GM21367 (cell line): ENCODE measurements at regions not wholly inside any gene's neighbourhood (a gene's known extent, or its start where the extent isn't known, plus 50 kb on each side); places are given as distances from the start of the nearest gene placed in this dataset.
"Not testable (repeated sequence)": the region's sequence is repeated elsewhere in the genome, so short reads cannot be mapped to it uniquely, and the experiment has no call there.

Experiments used
- ATAC-seq: cut with Tn5 transposase; IDR thresholded peaks from one replicate; pipeline ENCODE4 v1.9.1; 2021; ENCODE audit not compliant: unreplicated experiment

- ATAC-seq = no peak
Measured at GRCh38 chr3:20572473-20572872, 386.5 kb upstream of the SGO1 start.

- ATAC-seq = no peak
Measured at GRCh38 chr3:20569310-20569709, 383.3 kb upstream of the SGO1 start.

- no peak for ATAC-seq
Measured at GRCh38 chr3:20564966-20565365, 379.0 kb upstream of the SGO1 start.

GRCh38 chr3:20563985-20564384, 378.0 kb upstream of the SGO1 start:
- ATAC-seq = no peak

GRCh38 chr3:20563251-20563650, 377.2 kb upstream of the SGO1 start:
- no peak for ATAC-seq

DNA sequence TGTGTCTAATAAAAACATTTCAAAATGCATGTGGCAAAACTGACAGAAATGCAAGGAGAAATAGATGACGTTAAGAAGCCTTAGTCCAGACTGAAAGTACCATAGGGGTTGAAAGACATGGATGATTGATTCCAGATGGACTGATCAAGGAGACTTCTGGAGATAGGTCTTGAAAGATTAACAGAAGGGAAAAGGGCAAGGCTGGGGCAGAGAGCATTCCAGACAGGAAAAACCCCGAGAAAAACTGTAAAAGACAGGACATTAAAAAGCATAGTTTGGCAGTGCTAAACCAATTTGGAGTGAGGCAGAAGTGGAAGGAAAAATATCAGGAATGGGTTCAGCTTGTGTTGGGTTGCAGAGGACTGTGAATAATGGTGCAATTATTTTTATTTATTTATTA, 375.2 kb upstream of the SGO1 start:
- ATAC-seq = no peak

DNA sequence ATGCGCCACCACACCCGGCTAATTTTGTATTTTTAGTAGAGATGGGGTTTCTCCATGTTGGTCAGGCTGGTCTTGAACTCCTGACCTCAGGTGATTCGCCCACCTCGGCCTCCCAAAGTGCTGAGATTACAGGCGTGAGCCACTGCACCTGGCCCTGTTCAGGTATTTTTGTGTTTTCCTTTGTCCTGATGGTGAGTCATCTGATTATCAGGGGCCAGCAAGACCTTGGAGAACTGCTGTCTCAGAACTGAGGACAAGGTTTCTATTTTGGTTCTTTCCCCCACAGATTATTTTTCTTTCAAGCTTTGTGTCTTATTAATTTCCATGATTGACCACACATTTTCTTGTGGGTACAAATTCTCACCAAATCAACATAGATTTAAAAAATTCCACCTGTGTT, 374.4 kb upstream of the SGO1 start:
- ATAC-seq = not testable (repeated sequence)

GRCh38 chr3:20558161-20558560, 372.2 kb upstream of the SGO1 start:
- ATAC-seq = no peak

DNA sequence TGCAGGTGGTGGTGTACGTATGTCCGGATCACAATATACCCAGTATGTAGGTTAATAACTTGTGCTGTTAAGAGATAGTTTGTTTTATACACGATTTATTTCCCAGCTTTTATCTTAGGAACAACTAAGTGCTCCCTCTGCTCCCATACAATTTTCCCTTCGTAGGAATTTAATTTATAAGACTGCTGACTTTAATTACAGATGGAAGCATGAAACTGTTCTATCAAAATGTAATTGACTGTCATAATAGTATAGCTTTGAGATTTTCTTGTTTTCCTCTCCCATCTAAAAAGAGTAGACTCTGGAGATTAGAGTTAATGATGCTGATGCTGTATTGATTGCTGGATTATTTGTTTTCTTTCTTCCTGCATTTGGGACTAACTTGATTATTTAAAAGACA, 370.7 kb upstream of the SGO1 start:
- no peak for ATAC-seq

- no peak for ATAC-seq
Measured at GRCh38 chr3:20552605-20553275, 366.7 kb upstream of the SGO1 start.

DNA sequence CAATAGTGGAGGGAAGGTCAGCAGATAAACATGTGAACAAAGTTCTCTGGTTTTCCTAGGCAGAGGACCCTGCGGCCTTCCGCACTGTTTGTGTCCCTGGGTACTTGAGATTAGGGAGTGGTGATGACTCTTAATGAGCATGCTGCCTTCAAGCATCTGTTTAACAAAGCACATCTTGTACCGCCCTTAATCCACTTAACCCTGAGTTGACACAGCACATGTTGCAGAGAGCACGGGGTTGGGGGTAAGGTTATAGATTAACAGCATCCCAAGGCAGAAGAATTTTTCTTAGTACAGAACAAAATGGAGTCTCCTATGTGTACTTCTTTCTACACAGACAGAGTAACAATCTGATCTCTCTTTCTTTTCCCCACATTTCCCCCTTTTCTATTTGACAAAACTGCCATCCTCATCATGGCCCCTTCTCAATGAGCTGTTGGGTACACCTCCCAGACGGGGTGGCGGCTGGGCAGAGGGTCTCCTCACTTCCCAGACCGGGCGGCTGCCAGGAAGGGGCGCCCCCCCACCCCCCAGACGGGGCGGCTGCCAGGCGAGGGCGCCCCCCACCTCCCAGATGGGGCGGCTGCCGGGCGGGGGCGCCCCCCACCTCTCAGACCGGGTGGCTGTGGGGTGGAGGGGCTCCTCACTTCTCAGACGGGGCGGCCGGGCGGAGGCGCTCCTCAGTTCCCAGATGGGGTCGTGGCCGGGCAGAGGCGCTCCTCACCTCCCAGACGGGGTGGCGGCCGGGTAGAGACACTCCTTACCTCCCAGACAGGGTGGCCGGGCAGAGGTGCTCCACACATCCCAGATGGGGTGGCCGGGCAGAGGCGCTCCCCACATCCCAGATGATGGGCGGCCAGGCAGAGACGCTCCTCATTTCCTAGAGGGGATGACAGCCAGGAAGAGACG, 361.6 kb upstream of the SGO1 start:
- not testable (repeated sequence) for ATAC-seq

DNA sequence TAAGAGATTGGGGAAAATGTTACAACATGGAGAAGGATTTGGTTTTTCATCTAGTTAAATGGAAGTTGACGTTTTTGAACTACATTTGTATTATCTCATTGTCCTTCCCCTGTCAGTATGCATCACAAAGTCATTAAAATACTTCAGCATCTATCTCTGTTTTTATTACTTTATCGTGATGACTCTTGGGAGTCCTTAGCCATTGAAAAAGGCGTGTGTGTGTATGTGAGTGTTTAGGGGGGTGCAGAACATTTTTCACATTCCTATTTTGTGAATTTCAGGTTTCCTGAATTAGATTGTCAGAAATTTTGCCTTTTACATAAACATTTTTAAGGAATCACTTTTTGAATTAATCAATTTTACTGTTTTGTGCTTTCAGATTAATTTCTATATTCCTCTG, 360.6 kb upstream of the SGO1 start:
- ATAC-seq = no peak

DNA sequence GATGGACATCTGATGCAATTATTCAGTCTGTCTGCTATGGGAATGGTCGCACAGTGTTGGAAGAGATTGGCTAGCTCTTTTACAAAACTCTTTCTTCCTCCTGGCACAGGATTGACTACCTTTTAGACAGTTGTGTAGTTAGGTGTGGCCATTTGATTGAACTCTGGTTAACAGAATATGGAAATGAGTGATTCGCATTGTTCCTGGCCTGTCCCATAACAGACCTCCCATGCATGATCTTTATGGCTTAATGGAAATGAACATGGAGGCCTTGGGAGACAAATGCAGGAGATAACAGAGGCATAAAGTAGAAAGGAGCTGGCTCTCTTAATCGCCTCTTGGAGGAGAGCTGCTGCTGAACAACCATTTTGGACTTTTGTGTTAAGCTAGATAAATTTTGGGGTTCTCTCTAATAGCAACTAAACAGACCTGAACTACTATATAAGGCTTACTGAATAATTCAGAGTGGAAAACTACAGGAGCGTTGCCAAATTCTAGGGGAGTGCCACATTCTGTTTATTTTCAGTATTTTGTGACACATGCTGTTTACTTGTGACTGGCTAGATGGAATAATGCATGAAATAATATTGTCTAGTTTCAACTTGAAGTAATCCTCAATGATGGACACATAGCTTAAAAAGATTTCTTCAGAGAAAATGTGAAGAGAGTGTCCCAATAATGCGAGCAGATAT, 357.7 kb upstream of the SGO1 start:
- ATAC-seq = no peak

DNA sequence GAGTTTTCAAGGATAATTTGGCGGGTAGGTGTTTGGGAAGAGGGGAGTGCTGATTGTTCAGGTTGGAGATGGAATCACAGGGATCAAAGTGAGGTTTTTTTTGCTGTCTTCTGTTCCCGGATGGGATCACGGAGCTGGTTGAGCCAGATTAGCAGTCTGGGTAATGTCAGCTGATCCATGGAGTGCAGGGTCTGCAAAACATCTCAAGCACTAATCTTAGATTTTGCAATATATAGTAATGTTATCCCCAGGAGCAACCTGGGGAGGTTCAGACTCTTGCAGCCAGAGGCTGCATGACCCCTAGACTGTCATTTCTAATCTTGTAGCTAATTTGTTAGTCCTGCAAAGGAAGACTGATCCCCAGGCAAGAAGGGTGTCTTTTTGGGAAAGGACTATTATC, 354.1 kb upstream of the SGO1 start:
- ATAC-seq = no peak

DNA sequence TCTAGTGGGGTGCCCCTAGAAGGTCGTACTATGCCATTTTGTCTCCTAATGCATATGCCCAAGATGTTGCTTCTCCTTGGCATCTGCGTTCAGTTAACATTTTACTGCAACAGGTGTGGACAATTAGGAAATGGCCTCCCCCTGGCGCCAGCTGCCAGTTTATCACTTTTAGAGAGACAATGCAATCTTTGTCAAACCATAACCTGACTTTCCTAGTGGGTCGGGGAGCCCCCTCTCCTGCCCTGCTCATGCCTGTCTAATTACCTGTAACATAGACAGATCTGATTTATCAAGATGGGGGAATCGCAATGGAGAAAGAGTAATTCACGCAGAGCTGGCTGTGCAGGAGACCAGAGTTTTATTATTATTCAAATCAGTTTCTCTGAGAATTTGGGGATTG, 353.7 kb upstream of the SGO1 start:
- no peak for ATAC-seq

DNA sequence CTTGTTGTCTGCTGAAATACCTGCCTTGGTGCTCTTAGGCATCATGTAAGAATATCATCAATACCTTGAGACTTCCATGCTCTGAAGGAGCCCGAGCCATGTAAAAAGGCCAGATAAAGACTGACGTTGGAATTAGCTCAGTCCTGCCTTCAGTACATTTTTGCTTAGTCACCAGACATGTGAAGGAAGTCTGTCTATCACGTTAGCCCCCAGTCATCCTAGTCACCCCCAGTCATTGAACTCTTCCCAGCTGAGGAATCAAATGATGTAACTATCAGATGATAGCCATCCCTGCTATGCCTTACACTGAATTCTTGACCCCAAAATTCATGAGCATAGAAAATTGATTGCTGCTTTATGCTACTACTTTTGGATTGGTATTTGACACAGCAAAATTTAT, 351.2 kb upstream of the SGO1 start:
- no peak for ATAC-seq

DNA sequence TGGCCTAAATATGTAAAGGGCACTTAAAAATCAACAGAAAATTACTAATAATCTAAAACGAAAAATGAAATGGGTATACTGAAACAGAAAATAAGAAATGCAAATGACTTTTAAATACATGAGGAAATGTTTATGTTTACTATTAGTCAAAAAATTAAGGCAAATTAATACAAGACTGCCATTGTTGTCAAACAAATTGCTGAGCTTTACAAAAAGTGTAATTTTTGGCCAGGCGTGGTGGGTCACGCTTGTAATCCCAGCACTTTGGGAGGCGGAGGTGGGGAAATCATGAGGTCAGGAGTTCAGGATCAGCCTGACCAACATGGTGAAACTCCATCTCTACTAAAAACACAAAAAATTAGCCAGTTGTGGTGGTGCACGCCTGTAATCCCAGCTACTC, 343.9 kb upstream of the SGO1 start:
- ATAC-seq = no peak

- ATAC-seq = no peak
Measured at GRCh38 chr3:20528180-20528770, 342.3 kb upstream of the SGO1 start.

DNA sequence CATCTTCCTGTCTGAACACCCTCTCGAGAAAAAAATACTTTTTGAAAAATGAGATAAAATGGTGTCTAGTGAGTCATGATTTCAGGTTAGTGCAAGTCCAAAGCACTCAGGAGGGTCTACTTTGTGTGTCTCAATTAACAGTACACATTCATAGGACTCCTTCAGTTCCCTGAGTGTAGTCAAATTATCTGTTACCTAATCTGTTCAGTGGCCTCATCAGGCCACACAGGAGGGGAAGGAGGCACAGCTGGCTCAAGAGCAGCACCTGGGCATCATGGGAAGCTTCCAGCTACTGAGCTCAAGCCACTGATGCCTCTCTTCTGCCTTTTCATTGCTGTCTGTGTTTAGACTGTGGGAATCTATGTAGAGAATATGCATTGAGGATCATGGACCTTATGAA, 341.4 kb upstream of the SGO1 start:
- no peak for ATAC-seq

GRCh38 chr3:20524328-20524727, 338.3 kb upstream of the SGO1 start:
- ATAC-seq = no peak

GRCh38 chr3:20523293-20523692, 337.3 kb upstream of the SGO1 start:
- no peak for ATAC-seq
